ENCODE measurements at regions not wholly inside any gene's neighbourhood (a gene's known extent, or its start where the extent isn't known, plus 50 kb on each side); places are given as distances from the start of the nearest gene placed in this dataset.

- Histone ChIP-seq H3K4me3 (no peak overlapping the region), H3K4me1 (ENCODE audit: insufficient read depth) (no peaks in the 10 kb centered on the region), H3K36me3 (no peaks in the 10 kb centered on the region), H3K9me3 (no peaks in the 10 kb centered on the region), H3K27ac (no peak overlapping the region), H3K27me3 (no peaks in the 10 kb centered on the region)
- intact Hi-C loops (cut with DNase I): no loop called here
- 92 to 95% (median 94%) methylated on average over 8 of the region's 8 CpGs for whole genome bisulfite sequencing, 3 donors
- DNase-seq: no peak
- TF ChIP-seq EP300 (IDR thresholded peaks at IDR 0.05) (no peak), POLR2A (IDR thresholded peaks at IDR 0.05) (no peak)
These were observed 72.0 kb upstream of the RFX3 start for GRCh38 chr9:3597792-3598191.

DNA sequence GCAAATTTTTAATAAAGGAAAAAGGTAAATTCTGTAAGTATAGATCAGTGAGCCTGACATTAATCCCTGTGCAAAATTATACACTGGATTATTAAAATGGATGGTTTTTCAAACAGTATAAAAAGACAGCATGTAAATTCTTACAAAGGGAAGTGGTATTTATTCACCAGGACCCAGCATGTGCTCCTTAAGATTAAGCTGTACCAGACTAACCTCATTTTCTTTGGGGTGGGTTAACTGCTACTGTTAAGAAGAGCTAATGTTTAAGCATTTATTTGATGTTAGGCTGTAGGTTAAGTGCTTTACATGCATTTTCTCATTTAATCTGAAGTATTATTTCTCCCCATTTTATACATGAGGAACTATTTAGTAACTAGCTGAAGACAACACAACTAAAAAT lies 60.3 kb upstream of the RFX3 start:
- Histone ChIP-seq H3K9me3 (no peaks in the 10 kb centered on the region), H3K27me3 (no peaks in the 10 kb centered on the region), H3K4me3 (no peak overlapping the region), H3K36me3 (no peaks in the 10 kb centered on the region), H3K4me1 (ENCODE audit: insufficient read depth) (no peaks in the 10 kb centered on the region), H3K27ac (no peak overlapping the region)
- TF ChIP-seq POLR2A (IDR thresholded peaks at IDR 0.05) (no peak), EP300 (IDR thresholded peaks at IDR 0.05) (no peak), CTCF (IDR thresholded peaks at IDR 0.05) (no peak)
- DNase-seq: no peak
- intact Hi-C loops (cut with DNase I): no loop called here

- intact Hi-C loops (cut with DNase I): no loop called here
- no peaks in the 10 kb centered on the region for H3K9me3 ChIP-seq
- no peak overlapping the region for H3K27ac ChIP-seq
- no peak overlapping the region for H3K4me3 ChIP-seq
- 89 to 91% (median 91%) methylated on average over 6 of the region's 6 CpGs for WGBS, 3 donors
- TF ChIP-seq CTCF (IDR thresholded peaks at IDR 0.05) (no peak), POLR2A (IDR thresholded peaks at IDR 0.05) (no peak), EP300 (IDR thresholded peaks at IDR 0.05) (no peak)
- DNase-seq: no peak
- no peaks in the 10 kb centered on the region for H3K4me1 ChIP-seq (ENCODE audit: insufficient read depth)
- no peaks in the 10 kb centered on the region for H3K27me3 ChIP-seq
- H3K36me3 ChIP-seq: no peaks in the 10 kb centered on the region
These were observed 59.8 kb upstream of the RFX3 start for GRCh38 chr9:3585606-3586005.

DNA sequence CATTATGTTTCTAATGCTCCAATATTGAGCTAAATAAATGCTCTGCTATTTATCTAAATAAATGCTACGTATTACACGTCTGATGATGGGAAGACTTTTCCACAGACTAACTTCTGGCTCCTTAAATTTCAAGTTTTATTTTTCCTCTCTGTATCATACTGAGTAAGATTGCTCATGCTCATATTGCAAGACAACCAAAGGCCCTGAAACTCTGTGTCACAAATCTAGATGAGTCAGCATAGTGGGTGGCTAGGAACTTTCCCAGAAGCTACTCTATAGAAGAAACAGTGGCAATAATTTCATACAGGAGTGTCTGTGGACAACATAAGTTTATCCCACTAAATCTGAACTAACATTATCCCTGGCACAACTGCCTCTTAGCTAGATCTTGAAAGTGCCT lies 53.0 kb upstream of the RFX3 start:
- Histone ChIP-seq H3K4me1 (ENCODE audit: insufficient read depth) (no peaks in the 10 kb centered on the region), H3K27ac (no peak overlapping the region), H3K4me3 (no peak overlapping the region), H3K27me3 (no peaks in the 10 kb centered on the region), H3K9me3 (no peaks in the 10 kb centered on the region), H3K36me3 (no peaks in the 10 kb centered on the region)
- 95 to 98% (median 96%) methylated on average over 2 of the region's 2 CpGs for WGBS, 3 donors
- intact Hi-C loops (cut with DNase I): no loop called here
- no peak for DNase-seq
- no peak for TF ChIP-seq POLR2A (IDR thresholded peaks at IDR 0.05)
- no peak for TF ChIP-seq EP300 (IDR thresholded peaks at IDR 0.05)
- no peak for TF ChIP-seq CTCF (IDR thresholded peaks at IDR 0.05)

DNA sequence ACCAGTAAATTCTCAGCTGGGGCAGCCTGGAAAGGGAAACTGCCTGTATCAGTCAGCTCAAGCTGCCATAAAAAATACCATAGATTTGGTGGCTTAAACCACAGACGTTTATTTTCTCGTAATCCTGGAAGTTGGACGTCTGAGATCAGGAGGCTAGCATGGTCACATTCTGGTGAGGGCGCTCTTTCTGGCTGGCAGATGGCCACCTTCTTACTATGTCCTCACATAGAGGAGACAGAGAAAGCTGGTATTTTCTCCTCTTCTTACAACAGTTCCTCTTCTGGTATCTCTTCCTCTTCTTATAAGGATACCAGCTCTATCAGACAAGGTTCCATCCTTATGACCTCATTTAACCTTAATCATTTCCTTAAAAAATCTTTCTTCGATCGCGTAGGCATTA lies 50.5 kb upstream of the RFX3 start:
- Histone ChIP-seq H3K9me3 (no peaks in the 10 kb centered on the region), H3K27me3 (no peaks in the 10 kb centered on the region), H3K27ac (no peak overlapping the region), H3K36me3 (no peaks in the 10 kb centered on the region), H3K4me3 (no peak overlapping the region), H3K4me1 (ENCODE audit: insufficient read depth) (no peaks in the 10 kb centered on the region)
- DNase-seq: no peak
- intact Hi-C loops (cut with DNase I): no loop called here
- TF ChIP-seq POLR2A (IDR thresholded peaks at IDR 0.05) (no peak), CTCF (IDR thresholded peaks at IDR 0.05) (no peak), EP300 (IDR thresholded peaks at IDR 0.05) (no peak)
- 72 to 84% (median 79%) methylated on average over 7 of the region's 7 CpGs for WGBS, 3 donors

Measured in ovary (tissue), 7 donors.